Lower lobe of right lung (tissue), 2 donors: ENCODE measurements at regions not wholly inside any gene's neighbourhood (a gene's known extent, or its start where the extent isn't known, plus 50 kb on each side); places are given as distances from the start of the nearest gene placed in this dataset.

Source experiments
- ATAC-seq, 2 donors: fragments of 200-7000 bp; cut with Tn5 transposase; one replicate each; pipeline ENCODE4 v1.9.1; 2020 to 2022; ENCODE audit warnings: mild to moderate bottlenecking in 2 of 2, moderate library complexity in 2 of 2
- DNase-seq: peaks from one replicate; pipeline ENCODE4 v3.0.0-alpha.2; 2020
- H3K27ac ChIP-seq: fragments of 200-600 bp; one replicate; pipeline ENCODE4 v1.8.0; 2022
- H3K27me3 ChIP-seq: fragments of 200-600 bp; one replicate; pipeline ENCODE4 v1.8.0; 2022; ENCODE audit warnings: low read depth
- H3K36me3 ChIP-seq: fragments of 200-600 bp; one replicate; pipeline ENCODE4 v1.8.0; 2022; ENCODE audit warnings: mild to moderate bottlenecking
- H3K4me1 ChIP-seq: fragments of 200-600 bp; one replicate; pipeline ENCODE4 v1.8.0; 2022
- H3K4me3 ChIP-seq: fragments of 200-600 bp; one replicate; pipeline ENCODE4 v1.8.0; 2022; ENCODE audit warnings: mild to moderate bottlenecking
- H3K9me3 ChIP-seq: fragments of 200-600 bp; one replicate; pipeline ENCODE4 v1.8.0; 2022
- intact Hi-C: fragments of 100-400 bp; cut with DNase I; formaldehyde crosslinking; loops from one replicate; pipeline ENCODE4 v1.11.0; 2022
- TF ChIP-seq, protein P1 (sequence below): fragments of 200-600 bp; IDR thresholded peaks from one replicate; pipeline ENCODE4 v1.8.0; 2022; ENCODE audit warnings: antibody characterized with exemption, mild to moderate bottlenecking
- donor health status: DM: no; HTN: yes; CAD: no; lungs with severe emphysema.

DNA sequence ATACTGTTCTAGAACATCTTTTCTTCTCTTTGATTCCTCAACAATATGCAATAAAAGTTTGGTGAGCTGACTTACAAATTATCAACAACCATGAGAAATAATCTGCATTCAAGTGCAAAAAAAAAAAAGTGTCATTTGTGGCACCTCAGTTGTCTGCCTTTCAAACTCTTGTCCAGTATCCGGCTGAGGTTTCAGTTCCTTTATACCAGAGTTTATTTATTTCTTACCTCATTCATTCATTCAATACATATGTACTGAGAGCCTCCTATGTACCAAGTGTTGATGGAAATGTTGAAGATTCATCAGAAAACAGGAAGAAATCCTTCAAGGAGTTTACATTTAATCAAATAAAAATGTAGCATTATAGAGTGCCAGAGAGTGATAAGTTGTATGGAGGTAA is 484.1 kb downstream of the RMST start:
- intact Hi-C loops, result no loop called here
- Histone ChIP-seq H3K27me3 (no peaks in the 10 kb centered on the region), H3K4me3 (no peak overlapping the region), H3K4me1 (no peaks in the 10 kb centered on the region), H3K27ac (no peak overlapping the region), H3K9me3 (no peaks in the 10 kb centered on the region), H3K36me3 (no peaks in the 10 kb centered on the region)
- DNase-seq (no peak), ATAC-seq (no peak)
- TF ChIP-seq, protein P1, sequence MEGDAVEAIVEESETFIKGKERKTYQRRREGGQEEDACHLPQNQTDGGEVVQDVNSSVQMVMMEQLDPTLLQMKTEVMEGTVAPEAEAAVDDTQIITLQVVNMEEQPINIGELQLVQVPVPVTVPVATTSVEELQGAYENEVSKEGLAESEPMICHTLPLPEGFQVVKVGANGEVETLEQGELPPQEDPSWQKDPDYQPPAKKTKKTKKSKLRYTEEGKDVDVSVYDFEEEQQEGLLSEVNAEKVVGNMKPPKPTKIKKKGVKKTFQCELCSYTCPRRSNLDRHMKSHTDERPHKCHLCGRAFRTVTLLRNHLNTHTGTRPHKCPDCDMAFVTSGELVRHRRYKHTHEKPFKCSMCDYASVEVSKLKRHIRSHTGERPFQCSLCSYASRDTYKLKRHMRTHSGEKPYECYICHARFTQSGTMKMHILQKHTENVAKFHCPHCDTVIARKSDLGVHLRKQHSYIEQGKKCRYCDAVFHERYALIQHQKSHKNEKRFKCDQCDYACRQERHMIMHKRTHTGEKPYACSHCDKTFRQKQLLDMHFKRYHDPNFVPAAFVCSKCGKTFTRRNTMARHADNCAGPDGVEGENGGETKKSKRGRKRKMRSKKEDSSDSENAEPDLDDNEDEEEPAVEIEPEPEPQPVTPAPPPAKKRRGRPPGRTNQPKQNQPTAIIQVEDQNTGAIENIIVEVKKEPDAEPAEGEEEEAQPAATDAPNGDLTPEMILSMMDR, result no peak

DNA sequence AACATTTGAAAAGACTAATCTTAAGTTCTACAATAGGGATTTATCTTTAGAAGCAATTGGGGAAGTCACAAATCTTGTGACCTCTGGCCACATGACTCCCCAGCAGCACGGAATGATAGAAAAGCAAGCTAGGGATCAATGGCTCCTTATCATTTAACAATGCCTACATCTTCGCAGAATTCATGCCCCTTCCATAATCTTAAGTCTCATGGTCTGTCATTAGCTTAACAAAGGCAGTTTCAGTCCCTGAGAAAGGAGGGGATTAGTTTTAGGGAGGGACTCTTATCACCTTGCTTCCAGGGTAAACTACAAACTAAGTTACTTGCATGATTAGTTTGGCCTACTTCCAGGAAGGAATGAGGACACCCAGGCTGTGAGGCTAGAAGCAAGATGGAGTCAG is 486.0 kb downstream of the RMST start:
- DNase-seq (no peak), ATAC-seq (no peak)
- Histone ChIP-seq H3K4me1 (no peaks in the 10 kb centered on the region), H3K27me3 (no peaks in the 10 kb centered on the region), H3K4me3 (no peak overlapping the region), H3K36me3 (no peaks in the 10 kb centered on the region), H3K27ac (no peak overlapping the region), H3K9me3 (no peaks in the 10 kb centered on the region)
- TF ChIP-seq, protein P1, result no peak
- intact Hi-C loops, result no loop called here

DNA sequence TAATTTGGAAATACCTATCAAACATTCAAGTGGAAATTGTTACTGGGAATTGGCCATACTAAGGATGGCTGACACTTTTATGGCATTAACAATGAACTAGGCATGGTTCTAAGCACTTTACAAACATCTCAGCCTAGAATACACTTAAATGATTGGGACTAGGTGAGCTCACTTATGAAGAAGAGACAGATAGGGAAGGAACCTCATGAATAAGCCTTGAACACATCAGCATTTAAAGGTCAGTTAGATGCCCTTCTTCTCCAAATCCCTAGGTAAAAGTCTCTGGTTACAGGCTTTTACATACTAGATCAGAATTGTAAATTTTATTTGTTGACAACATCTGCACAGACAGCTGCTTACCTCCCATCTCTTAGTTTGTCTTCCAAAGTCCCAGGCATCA is 488.6 kb downstream of the RMST start:
- H3K4me1 ChIP-seq, result no peaks in the 10 kb centered on the region
- intact Hi-C loops, result no loop called here
- no peaks in the 10 kb centered on the region for H3K9me3 ChIP-seq
- H3K27me3 ChIP-seq, result peaks cover 4% of the 10 kb centered on the region
- TF ChIP-seq, protein P1, result no peak
- DNase-seq (no peak), ATAC-seq (no peak)
- no peak overlapping the region for H3K4me3 ChIP-seq
- no peak overlapping the region for H3K27ac ChIP-seq
- H3K36me3 ChIP-seq, result no peaks in the 10 kb centered on the region

DNA sequence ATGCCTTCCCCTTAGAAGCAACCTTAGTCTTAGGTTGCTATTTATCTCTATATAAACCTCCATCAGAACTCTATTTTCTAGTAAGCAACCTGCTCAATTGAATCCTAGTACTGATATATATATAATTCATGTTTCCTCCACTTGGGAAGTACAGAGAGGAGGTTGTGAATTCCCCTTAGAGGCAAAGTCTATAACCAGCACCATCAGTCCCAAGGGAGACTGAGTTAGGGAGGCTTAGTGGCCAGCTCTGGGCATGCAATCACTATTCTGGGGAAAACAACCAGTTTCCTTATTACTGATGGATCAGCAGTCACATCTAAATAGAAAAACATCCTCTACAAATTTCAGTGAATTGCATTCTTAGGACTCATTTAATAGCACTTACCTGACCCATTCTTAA is 489.1 kb downstream of the RMST start:
- ATAC-seq (no peak), DNase-seq (no peak)
- intact Hi-C loops, result no loop called here
- TF ChIP-seq, protein P1, result no peak
- Histone ChIP-seq H3K36me3 (no peaks in the 10 kb centered on the region), H3K4me1 (no peaks in the 10 kb centered on the region), H3K27me3 (peaks cover 4% of the 10 kb centered on the region), H3K27ac (no peak overlapping the region), H3K9me3 (peaks cover 1% of the 10 kb centered on the region), H3K4me3 (no peak overlapping the region)

DNA sequence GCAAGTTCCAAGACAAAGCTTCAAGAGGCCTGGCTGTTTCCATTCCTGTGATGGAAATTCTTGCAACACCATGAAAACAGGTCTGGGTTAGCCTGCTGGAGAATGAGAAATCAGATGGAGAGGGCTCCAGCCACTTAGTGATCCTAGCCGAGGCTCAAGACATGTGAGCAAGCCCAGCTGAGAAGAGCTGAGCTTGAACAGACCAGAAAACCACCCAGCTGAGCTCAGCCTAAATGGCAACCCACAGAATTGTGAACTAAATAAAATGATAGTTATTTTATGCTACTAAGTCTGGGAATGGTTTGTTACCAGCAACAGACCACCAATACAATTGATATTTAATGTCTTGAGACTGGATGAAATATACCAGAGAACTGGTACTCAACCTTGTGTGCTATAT is 494.5 kb downstream of the RMST start:
- H3K4me3 ChIP-seq, result no peak overlapping the region
- intact Hi-C loops, result no loop called here
- ATAC-seq, result no peak
- no peak for DNase-seq
- no peaks in the 10 kb centered on the region for H3K4me1 ChIP-seq
- no peak overlapping the region for H3K27ac ChIP-seq
- H3K27me3 ChIP-seq, result peaks cover 4% of the 10 kb centered on the region
- peaks cover 13% of the 10 kb centered on the region for H3K9me3 ChIP-seq
- no peaks in the 10 kb centered on the region for H3K36me3 ChIP-seq
- TF ChIP-seq, protein P1, result no peak

DNA sequence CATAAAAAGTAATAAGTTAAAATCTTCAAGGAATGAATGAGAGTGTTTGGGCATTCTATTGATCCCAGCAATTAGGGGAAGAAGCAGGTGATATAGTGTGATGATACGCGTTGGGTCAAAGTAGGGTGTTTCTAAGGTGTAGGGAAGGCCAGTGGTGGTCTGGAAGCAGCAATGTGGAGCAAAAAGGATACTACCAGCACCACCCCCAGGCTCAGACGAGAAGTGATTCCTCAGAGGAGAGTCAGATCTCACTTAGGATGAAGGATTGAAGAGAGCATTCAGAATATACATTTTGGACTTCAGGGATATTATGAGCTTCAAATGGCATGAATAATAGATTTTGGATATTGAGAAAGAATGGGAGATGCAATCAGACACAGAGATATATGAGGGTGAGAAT is 497.6 kb downstream of the RMST start:
- intact Hi-C loops, result no loop called here
- DNase-seq (no peak), ATAC-seq (no peak)
- Histone ChIP-seq H3K4me3 (no peak overlapping the region), H3K36me3 (no peaks in the 10 kb centered on the region), H3K27ac (no peak overlapping the region), H3K27me3 (peaks cover 4% of the 10 kb centered on the region), H3K4me1 (no peaks in the 10 kb centered on the region), H3K9me3 (peaks cover 13% of the 10 kb centered on the region)
- TF ChIP-seq, protein P1, result no peak
